IPS-18a (cell line): ENCODE measurements at regions not wholly inside any gene's neighbourhood (a gene's known extent, or its start where the extent isn't known, plus 50 kb on each side); places are given as distances from the start of the nearest gene placed in this dataset.

Experiments used
- H3K27ac ChIP-seq: one replicate; pipeline ENCODE4 v1.5.1; 2013; ENCODE audit warnings: low read length
- H3K27me3 ChIP-seq: one replicate; pipeline ENCODE4 v1.6.1; 2013; ENCODE audit warnings: mild to moderate bottlenecking, low read length; ENCODE audit not compliant: control insufficient read depth, insufficient read depth
- H3K36me3 ChIP-seq: one replicate; pipeline ENCODE4 v1.6.1; 2013; ENCODE audit warnings: low read depth, low read length; ENCODE audit not compliant: control insufficient read depth
- H3K4me1 ChIP-seq: one replicate; pipeline ENCODE4 v1.6.1; 2013; ENCODE audit warnings: low read depth, low read length; ENCODE audit not compliant: control insufficient read depth
- H3K4me3 ChIP-seq: one replicate; pipeline ENCODE4 v1.5.1; 2013; ENCODE audit warnings: low read length
- H3K9ac ChIP-seq: one replicate; pipeline ENCODE4 v1.6.1; 2013; ENCODE audit warnings: mild to moderate bottlenecking, low read length, moderate library complexity
- H3K9me3 ChIP-seq: one replicate; pipeline ENCODE4 v1.6.1; 2013; ENCODE audit warnings: low read depth, low read length; ENCODE audit not compliant: control insufficient read depth

DNA sequence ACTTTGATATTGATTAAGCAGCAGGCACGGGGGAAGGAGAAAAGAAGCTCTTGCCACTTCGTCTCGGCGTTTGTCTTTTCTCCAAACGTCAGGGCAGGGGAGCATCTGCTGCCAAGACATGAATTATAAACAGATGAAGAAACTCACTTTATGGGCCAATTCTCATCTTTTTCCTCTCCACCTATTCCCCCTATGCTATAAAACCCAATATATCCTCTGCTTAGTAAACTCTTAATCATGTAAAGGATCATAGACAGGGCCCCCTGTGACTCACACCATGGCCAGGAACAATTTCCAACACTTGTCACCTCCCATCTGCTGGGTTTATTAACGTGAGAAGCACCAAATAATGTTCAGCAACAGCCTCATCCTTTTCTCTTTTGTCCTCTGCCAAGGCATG, 1092.1 kb upstream of the TMEM132C start:
- Histone ChIP-seq H3K4me1 (no peaks in the 10 kb centered on the region), H3K27ac (no peak overlapping the region), H3K4me3 (no peak overlapping the region), H3K9ac (no peak overlapping the region), H3K36me3 (no peaks in the 10 kb centered on the region), H3K27me3 (no peaks in the 10 kb centered on the region), H3K9me3 (peaks cover 51% of the 10 kb centered on the region)

DNA sequence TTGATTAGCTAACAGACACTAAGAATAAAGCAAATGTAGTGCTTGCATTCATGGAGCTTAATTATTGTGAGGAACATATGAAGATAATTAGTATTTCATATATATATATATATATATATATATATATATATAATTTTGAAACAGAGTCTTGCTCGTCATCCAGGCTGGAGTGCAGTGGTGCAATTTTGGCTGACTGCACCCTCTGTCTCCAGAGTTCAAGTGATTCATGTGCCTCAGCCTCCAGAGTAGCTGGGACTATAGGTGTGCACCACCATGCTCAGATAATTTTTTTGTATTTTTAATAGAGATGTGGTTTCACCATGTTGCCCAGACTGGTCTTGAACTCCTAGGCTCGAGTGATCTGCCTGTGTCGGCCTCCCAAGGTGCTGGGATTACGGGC, 1091.6 kb upstream of the TMEM132C start:
- H3K36me3 ChIP-seq = no peaks in the 10 kb centered on the region
- H3K4me3 ChIP-seq = no peak overlapping the region
- no peak overlapping the region for H3K27ac ChIP-seq
- H3K9ac ChIP-seq = no peak overlapping the region
- no peaks in the 10 kb centered on the region for H3K27me3 ChIP-seq
- H3K4me1 ChIP-seq = no peaks in the 10 kb centered on the region
- H3K9me3 ChIP-seq = peaks cover 54% of the 10 kb centered on the region

DNA sequence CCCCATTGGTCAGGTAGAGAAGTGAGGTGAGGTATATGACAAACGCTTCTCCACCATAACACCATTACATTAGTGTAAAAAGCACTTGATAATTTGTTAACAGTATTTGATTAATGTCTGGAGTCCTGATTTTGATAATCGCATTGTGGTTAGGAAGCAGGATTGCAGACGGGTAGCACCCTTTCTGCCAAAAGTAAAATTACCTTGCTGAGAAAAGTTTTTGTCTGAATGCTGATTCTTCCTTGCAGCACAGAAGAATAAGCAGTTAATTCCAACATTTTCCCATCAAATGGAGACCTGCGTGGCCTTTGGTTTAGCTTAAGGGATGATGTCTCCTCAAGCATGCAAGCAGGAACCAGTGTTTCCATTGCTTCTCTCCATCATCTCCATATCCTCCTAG, 1090.2 kb upstream of the TMEM132C start:
- no peak overlapping the region for H3K27ac ChIP-seq
- no peaks in the 10 kb centered on the region for H3K27me3 ChIP-seq
- H3K9me3 ChIP-seq = peaks cover 57% of the 10 kb centered on the region
- H3K36me3 ChIP-seq = no peaks in the 10 kb centered on the region
- no peak overlapping the region for H3K9ac ChIP-seq
- H3K4me1 ChIP-seq = no peaks in the 10 kb centered on the region
- H3K4me3 ChIP-seq = no peak overlapping the region

- Histone ChIP-seq H3K4me1 (no peaks in the 10 kb centered on the region), H3K27ac (no peak overlapping the region), H3K4me3 (no peak overlapping the region), H3K9ac (no peak overlapping the region), H3K27me3 (no peaks in the 10 kb centered on the region), H3K9me3 (peaks cover 60% of the 10 kb centered on the region), H3K36me3 (no peaks in the 10 kb centered on the region)
Measured at GRCh38 chr12:127178052-127178451, 1088.9 kb upstream of the TMEM132C start.

- Histone ChIP-seq H3K9ac (no peak overlapping the region), H3K9me3 (peaks cover 57% of the 10 kb centered on the region)
Measured at GRCh38 chr12:127178463-127178862, 1088.5 kb upstream of the TMEM132C start.

DNA sequence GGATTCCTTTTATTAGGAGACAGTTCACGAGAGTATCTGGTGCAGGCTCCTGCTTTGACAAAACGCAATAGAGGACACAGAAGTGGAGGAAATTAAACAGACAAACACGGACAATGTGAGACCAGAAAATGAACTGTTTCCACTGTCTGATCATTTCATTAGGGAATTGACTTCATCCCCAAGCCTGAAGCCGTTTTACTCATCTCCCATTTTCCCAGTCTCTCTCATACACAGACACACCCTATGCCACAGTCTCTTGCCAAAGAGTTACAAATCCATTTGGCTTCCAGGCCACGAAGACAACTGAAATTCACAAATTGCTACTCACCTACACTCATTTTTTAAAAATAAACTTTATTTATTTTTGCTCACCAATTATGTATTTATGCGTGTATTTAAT, 1087.8 kb upstream of the TMEM132C start:
- Histone ChIP-seq H3K4me1 (no peaks in the 10 kb centered on the region), H3K9ac (no peak overlapping the region), H3K9me3 (peaks cover 57% of the 10 kb centered on the region), H3K36me3 (no peaks in the 10 kb centered on the region), H3K4me3 (no peak overlapping the region), H3K27me3 (no peaks in the 10 kb centered on the region), H3K27ac (no peak overlapping the region)

More at GRCh38 chr12:127178463-127178862, 1088.5 kb upstream of the TMEM132C start:
- H3K27ac ChIP-seq = no peak overlapping the region
- H3K4me1 ChIP-seq = no peaks in the 10 kb centered on the region
- H3K36me3 ChIP-seq = no peaks in the 10 kb centered on the region
- H3K27me3 ChIP-seq = no peaks in the 10 kb centered on the region
- no peak overlapping the region for H3K4me3 ChIP-seq

DNA sequence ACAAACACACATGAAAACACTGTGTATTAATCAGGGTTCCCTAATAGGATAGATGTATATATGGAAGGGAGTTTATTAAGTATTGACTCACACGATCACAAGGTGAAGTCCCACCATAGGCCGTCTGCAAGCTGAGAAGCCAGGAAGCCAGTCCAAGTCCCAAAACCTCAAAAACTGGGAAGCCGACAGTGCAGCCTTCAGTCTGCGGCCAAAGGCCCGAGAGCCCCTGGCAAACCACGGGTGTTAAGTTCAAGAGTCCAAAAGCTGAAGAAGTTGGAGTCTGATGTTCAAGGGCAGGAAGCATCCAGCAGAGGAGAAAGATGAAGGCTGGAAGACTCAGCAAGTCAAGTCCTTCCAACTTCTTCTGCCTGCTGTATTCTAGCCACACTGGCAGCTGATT, 1085.0 kb upstream of the TMEM132C start:
- Histone ChIP-seq H3K9me3 (peaks cover 53% of the 10 kb centered on the region), H3K4me1 (no peaks in the 10 kb centered on the region), H3K9ac (no peak overlapping the region), H3K36me3 (no peaks in the 10 kb centered on the region), H3K27ac (no peak overlapping the region), H3K4me3 (no peak overlapping the region), H3K27me3 (no peaks in the 10 kb centered on the region)

DNA sequence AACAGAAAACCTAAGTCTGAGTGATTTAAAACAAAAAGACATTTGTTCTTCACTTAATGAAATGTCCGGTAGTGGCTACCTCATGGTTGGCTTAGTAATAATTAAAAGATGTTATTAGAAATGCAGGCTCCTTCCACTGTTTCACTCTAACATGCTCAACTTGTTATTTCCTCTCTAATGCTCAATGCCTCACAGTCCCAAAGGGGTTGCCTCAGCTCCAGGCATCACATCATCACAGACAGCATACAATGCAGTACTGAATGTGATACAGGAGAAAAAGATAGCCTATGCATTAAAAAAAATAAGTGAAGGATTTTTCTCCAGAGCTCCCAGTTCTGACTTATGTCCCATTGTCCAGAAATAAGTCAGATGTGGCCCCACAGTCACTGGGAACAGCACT, 1077.0 kb upstream of the TMEM132C start:
- Histone ChIP-seq H3K9me3 (peaks cover 35% of the 10 kb centered on the region), H3K4me1 (no peaks in the 10 kb centered on the region), H3K36me3 (no peaks in the 10 kb centered on the region), H3K9ac (no peak overlapping the region), H3K4me3 (no peak overlapping the region), H3K27me3 (no peaks in the 10 kb centered on the region), H3K27ac (no peak overlapping the region)

- Histone ChIP-seq H3K9ac (no peak overlapping the region), H3K4me3 (no peak overlapping the region), H3K27me3 (no peaks in the 10 kb centered on the region), H3K27ac (no peak overlapping the region), H3K36me3 (no peaks in the 10 kb centered on the region), H3K9me3 (peaks cover 41% of the 10 kb centered on the region), H3K4me1 (no peaks in the 10 kb centered on the region)
Measured at GRCh38 chr12:127191129-127191528, 1075.8 kb upstream of the TMEM132C start.

- Histone ChIP-seq H3K27ac (no peak overlapping the region), H3K9me3 (peaks cover 37% of the 10 kb centered on the region), H3K36me3 (no peaks in the 10 kb centered on the region), H3K27me3 (no peaks in the 10 kb centered on the region), H3K4me3 (no peak overlapping the region), H3K4me1 (no peaks in the 10 kb centered on the region), H3K9ac (no peak overlapping the region)
Measured at GRCh38 chr12:127192391-127192790, 1074.6 kb upstream of the TMEM132C start.

DNA sequence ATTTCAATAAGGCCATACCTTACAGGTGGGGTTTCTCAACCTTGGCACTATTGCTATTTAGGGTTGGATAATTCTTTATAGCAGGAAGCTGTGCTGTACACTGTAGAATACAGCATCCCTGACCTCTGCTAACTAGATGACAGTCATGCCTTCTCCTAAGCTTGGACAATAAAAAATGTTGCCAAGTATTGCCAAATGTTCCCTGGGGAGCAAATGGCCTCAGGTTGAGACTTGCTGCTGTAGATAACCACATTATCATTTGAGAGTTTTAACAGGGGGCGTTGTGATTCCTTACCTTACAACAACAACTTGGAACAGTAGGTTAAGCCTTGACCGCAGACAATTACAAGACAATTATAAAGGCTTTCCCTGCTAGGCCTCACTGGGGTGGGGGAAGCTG, 1073.6 kb upstream of the TMEM132C start:
- Histone ChIP-seq H3K27ac (no peak overlapping the region), H3K4me3 (no peak overlapping the region), H3K27me3 (no peaks in the 10 kb centered on the region), H3K9me3 (peaks cover 33% of the 10 kb centered on the region), H3K36me3 (no peaks in the 10 kb centered on the region), H3K4me1 (no peaks in the 10 kb centered on the region), H3K9ac (no peak overlapping the region)

GRCh38 chr12:127194176-127194575, 1072.8 kb upstream of the TMEM132C start:
- Histone ChIP-seq H3K4me1 (no peaks in the 10 kb centered on the region), H3K9me3 (peaks cover 32% of the 10 kb centered on the region), H3K27me3 (no peaks in the 10 kb centered on the region), H3K9ac (no peak overlapping the region), H3K27ac (no peak overlapping the region), H3K4me3 (no peak overlapping the region), H3K36me3 (no peaks in the 10 kb centered on the region)
